ENCODE measurements at regions not wholly inside any gene's neighbourhood (a gene's known extent, or its start where the extent isn't known, plus 50 kb on each side); places are given as distances from the start of the nearest gene placed in this dataset.

- DNase-seq: no peak
Observed at GRCh38 chr10:69684020-69684980, 54.3 kb downstream of the FAM241B start.

GRCh38 chr10:69684981-69685353 is 54.9 kb downstream of the FAM241B start:
- DNase-seq: no peak

- DNase-seq: no peak
Observed at GRCh38 chr10:69685426-69685801, 55.4 kb downstream of the FAM241B start.

GRCh38 chr10:69685802-69686585 is 55.9 kb downstream of the FAM241B start:
- DNase-seq: no peak

- DNase-seq: no peak
Observed at GRCh38 chr10:69686866-69687265, 56.8 kb downstream of the FAM241B start.

- DNase-seq: no peak
Observed at GRCh38 chr10:69687426-69687825, 57.4 kb downstream of the FAM241B start.

- DNase-seq: no peak
Observed at GRCh38 chr10:69692267-69692666, 62.2 kb downstream of the FAM241B start.

- no peak for DNase-seq
Observed at GRCh38 chr10:69692891-69693290, 62.8 kb downstream of the FAM241B start.

- DNase-seq: no peak
Observed at GRCh38 chr10:69693886-69694285, 63.8 kb downstream of the FAM241B start.

GRCh38 chr10:69696073-69696731 is 66.2 kb downstream of the FAM241B start:
- DNase-seq: peak; percentile 15

GRCh38 chr10:69697006-69697405 is 67.0 kb downstream of the FAM241B start:
- no peak for DNase-seq

GRCh38 chr10:69703256-69703655 is 73.2 kb downstream of the FAM241B start:
- DNase-seq: no peak

- peak; percentile 91 for DNase-seq
Observed at GRCh38 chr10:69703766-69704630, 74.0 kb downstream of the FAM241B start.

GRCh38 chr10:69709366-69709941 is 79.4 kb downstream of the FAM241B start:
- DNase-seq: no peak

GRCh38 chr10:69710008-69710888 is 80.2 kb downstream of the FAM241B start:
- no peak for DNase-seq

- DNase-seq: no peak
Observed at GRCh38 chr10:69712342-69712741, 82.3 kb downstream of the FAM241B start.

- no peak for DNase-seq
Observed at GRCh38 chr10:69714572-69714971, 84.5 kb downstream of the FAM241B start.

- DNase-seq: no peak
Observed at GRCh38 chr10:69715156-69715898, 85.3 kb downstream of the FAM241B start.

- DNase-seq: no peak
Observed at GRCh38 chr10:69715899-69716606, 85.7 kb upstream of the COL13A1 start.
